ENCODE measurements at regions not wholly inside any gene's neighbourhood (a gene's known extent, or its start where the extent isn't known, plus 50 kb on each side); places are given as distances from the start of the nearest gene placed in this dataset.
"Not testable (repeated sequence)": the region's sequence is repeated elsewhere in the genome, so short reads cannot be mapped to it uniquely, and the experiment has no call there.

DNA sequence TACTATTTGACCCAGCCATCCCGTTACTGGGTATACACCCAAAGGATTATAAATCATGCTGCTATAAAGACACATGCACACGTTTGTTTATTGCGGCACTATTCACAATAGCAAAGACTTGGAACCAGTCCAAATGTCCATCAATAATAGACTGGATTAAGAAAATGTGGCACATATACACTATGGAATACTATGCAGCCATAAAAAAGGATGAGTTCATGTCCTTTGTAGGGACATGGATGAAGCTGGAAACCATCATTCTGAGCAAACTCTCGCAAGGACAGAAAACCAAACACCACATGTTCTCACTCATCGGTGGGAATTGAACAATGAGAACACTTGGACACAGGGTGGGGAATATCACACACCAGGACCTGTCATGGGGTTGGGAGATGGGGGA lies 56.7 kb upstream of the SELENOP start:
- DNase-seq (ENCODE audit: low read depth in 1 of 2, low spot score in 1 of 2), result not testable (repeated sequence)

DNA sequence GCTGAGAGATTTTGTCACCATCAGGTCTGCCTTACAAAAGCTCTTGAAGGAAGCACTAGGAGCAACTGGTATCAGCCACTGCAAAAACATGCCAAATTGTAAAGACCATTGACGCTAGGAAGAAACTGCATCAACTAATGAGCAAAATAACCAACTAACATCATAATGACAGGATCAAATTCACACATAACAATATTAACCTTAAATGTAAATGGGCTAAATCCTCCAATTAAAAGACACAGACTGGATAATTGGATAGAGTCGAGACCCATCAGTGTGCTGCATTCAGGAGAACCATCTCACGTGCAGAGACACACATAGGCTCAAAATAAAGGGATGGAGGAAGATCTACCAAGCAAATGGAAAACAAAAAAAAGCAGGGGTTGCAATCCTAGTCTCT lies 53.1 kb upstream of the SELENOP start:
- DNase-seq (ENCODE audit: low read depth in 1 of 2, low spot score in 1 of 2), result not testable (repeated sequence)

Measured in activated CD4-positive, alpha-beta T cell treated with anti-CD3 and anti-CD28 coated beads, Interleukin-2, amount 50 U/mL, for 24 hours (primary cell).